Bronchial epithelial cell (primary cell): ENCODE measurements at regions not wholly inside any gene's neighbourhood (a gene's known extent, or its start where the extent isn't known, plus 50 kb on each side); places are given as distances from the start of the nearest gene placed in this dataset.

Experiments
- DNase-seq: peaks from one replicate; pipeline ENCODE4 v3.0.0-alpha.2; 2010; ENCODE audit warnings: low read depth
- FAIRE-seq: peaks from 2 replicates; lab custom pipeline; 2011; peaks lifted over from hg19 to GRCh38; lab: Jason Lieb, UNC
- H3K27me3 ChIP-seq: 2 replicates; pipeline ENCODE4 v1.5.1; 2011; ENCODE audit warnings: low read length; ENCODE audit not compliant: control insufficient read depth, insufficient read depth
- H3K36me3 ChIP-seq: 2 replicates; pipeline ENCODE4 v1.5.1; 2011; ENCODE audit warnings: low read length; ENCODE audit not compliant: control insufficient read depth, insufficient read depth
- H3K4me3 ChIP-seq: 2 replicates; pipeline ENCODE4 v1.5.1; 2011; ENCODE audit warnings: mild to moderate bottlenecking, low read depth, low read length, control low read depth
- CTCF ChIP-seq: IDR thresholded peaks from 2 replicates; pipeline ENCODE4 v1.5.1; 2011; ENCODE audit warnings: mild to moderate bottlenecking, moderate library complexity, low read length, control low read depth, inconsistent platforms; ENCODE audit not compliant: insufficient read depth, severe bottlenecking

GRCh38 chr21:34008618-34009017 is 64.8 kb upstream of the MRPS6 start:
- no peak for TF ChIP-seq CTCF
- FAIRE-seq, result no peak
- H3K27me3 ChIP-seq, result no peaks in the 10 kb centered on the region
- no peaks in the 10 kb centered on the region for H3K36me3 ChIP-seq
- no peak for DNase-seq
- H3K4me3 ChIP-seq, result no peak overlapping the region

- DNase-seq (no peak), FAIRE-seq (no peak)
- TF ChIP-seq CTCF, result no peak
- Histone ChIP-seq H3K27me3 (no peaks in the 10 kb centered on the region), H3K4me3 (no peak overlapping the region), H3K36me3 (no peaks in the 10 kb centered on the region)
These were observed 66.7 kb upstream of the MRPS6 start for GRCh38 chr21:34006611-34007168.

- no peak overlapping the region for H3K4me3 ChIP-seq
- H3K27me3 ChIP-seq, result no peaks in the 10 kb centered on the region
- TF ChIP-seq CTCF, result no peak
- no peaks in the 10 kb centered on the region for H3K36me3 ChIP-seq
- FAIRE-seq (no peak), DNase-seq (no peak)
These were observed 68.4 kb upstream of the MRPS6 start for GRCh38 chr21:34004974-34005373.

- Histone ChIP-seq H3K36me3 (no peaks in the 10 kb centered on the region), H3K4me3 (no peak overlapping the region), H3K27me3 (no peaks in the 10 kb centered on the region)
- FAIRE-seq, result no peak
- DNase-seq, result no peak
- no peak for TF ChIP-seq CTCF
These were observed 69.1 kb upstream of the MRPS6 start for GRCh38 chr21:34004013-34004938.

DNA sequence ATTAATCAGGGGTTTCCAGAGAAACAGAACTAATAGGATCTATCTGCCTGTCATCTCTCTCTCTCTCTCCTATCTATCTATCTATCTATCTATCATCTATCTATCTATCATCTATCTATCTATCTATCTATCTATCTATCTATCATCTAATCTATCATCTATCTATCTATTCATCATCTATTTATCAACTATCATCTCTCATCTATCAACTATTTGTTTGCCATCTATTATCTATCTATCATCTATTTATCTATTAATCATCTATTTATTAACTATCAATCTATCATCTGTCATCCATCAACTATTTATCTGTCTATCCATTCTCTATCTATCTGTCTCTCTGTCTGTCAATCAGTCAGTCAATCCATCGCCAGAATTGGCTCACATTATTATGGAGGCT is 70.0 kb upstream of the MRPS6 start:
- TF ChIP-seq CTCF, result no peak
- H3K27me3 ChIP-seq, result no peaks in the 10 kb centered on the region
- H3K36me3 ChIP-seq, result no peaks in the 10 kb centered on the region
- no peak for FAIRE-seq
- no peak for DNase-seq
- no peak overlapping the region for H3K4me3 ChIP-seq
